ENCODE measurements at regions not wholly inside any gene's neighbourhood (a gene's known extent, or its start where the extent isn't known, plus 50 kb on each side); places are given as distances from the start of the nearest gene placed in this dataset.

- TF ChIP-seq CTCF (IDR thresholded peaks at IDR 0.05; ENCODE audit: low read length), result no peak
- TF ChIP-seq EZH2 (optimal IDR thresholded peaks at IDR 0.05; ENCODE audit: low read depth, low read length), result no peak
Measured at GRCh38 chr19:31418055-31418454, 68.8 kb upstream of the TSHZ3 start.

Data from MM.1S (cell line).